ENCODE measurements at regions not wholly inside any gene's neighbourhood (a gene's known extent, or its start where the extent isn't known, plus 50 kb on each side); places are given as distances from the start of the nearest gene placed in this dataset.

- Histone ChIP-seq H3K9me3 (no peaks in the 10 kb centered on the region), H3K4me1 (no peaks in the 10 kb centered on the region), H3K4me3 (no peak overlapping the region), H3K36me3 (no peaks in the 10 kb centered on the region), H3K27me3 (no peaks in the 10 kb centered on the region), H3K27ac (no peak overlapping the region)
- intact Hi-C loops (cut with DNase I; ENCODE audit: low total_unique reads), result no loop called here
- TF ChIP-seq CTCF (IDR thresholded peaks at IDR 0.05) (no peak), POLR2A (IDR thresholded peaks at IDR 0.05) (no peak)
- DNase-seq, result no peak
Observed at GRCh38 chr2:180523621-180524340, 456.6 kb upstream of the UBE2E3 start.

- Histone ChIP-seq H3K9me3 (no peaks in the 10 kb centered on the region), H3K27me3 (no peaks in the 10 kb centered on the region), H3K27ac (no peak overlapping the region), H3K4me1 (no peaks in the 10 kb centered on the region), H3K4me3 (no peak overlapping the region), H3K36me3 (no peaks in the 10 kb centered on the region)
- intact Hi-C loops (cut with DNase I; ENCODE audit: low total_unique reads), result no loop called here
- no peak for DNase-seq
- no peak for TF ChIP-seq CTCF (IDR thresholded peaks at IDR 0.05)
- no peak for TF ChIP-seq POLR2A (IDR thresholded peaks at IDR 0.05)
Observed at GRCh38 chr2:180520921-180521581, 459.4 kb upstream of the UBE2E3 start.

DNA sequence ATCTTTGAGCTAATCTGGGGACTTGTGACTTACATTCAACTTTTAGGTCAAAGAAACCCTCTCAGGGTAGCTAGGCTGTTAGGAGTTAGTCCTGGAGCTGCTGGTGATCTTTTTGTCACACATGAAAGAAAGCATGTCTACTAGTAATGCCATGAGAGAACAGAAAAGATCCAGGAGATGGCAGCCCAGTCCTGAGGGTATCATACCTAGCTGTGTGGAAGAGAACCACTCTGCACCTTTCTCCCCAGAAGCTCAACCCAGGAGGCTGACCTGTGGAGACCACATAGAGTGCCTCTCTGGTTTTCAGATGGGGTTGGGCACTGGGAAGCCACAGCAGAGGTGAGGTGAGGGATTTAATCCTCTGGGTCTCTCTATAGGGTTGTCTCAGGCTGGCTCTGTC is 460.2 kb upstream of the UBE2E3 start:
- no peak overlapping the region for H3K27ac ChIP-seq
- intact Hi-C loops (cut with DNase I; ENCODE audit: low total_unique reads), result no loop called here
- no peak for DNase-seq
- no peaks in the 10 kb centered on the region for H3K36me3 ChIP-seq
- H3K27me3 ChIP-seq, result no peaks in the 10 kb centered on the region
- H3K4me3 ChIP-seq, result no peak overlapping the region
- H3K9me3 ChIP-seq, result no peaks in the 10 kb centered on the region
- no peak for TF ChIP-seq POLR2A (IDR thresholded peaks at IDR 0.05)
- TF ChIP-seq CTCF (IDR thresholded peaks at IDR 0.05), result no peak
- H3K4me1 ChIP-seq, result no peaks in the 10 kb centered on the region

DNA sequence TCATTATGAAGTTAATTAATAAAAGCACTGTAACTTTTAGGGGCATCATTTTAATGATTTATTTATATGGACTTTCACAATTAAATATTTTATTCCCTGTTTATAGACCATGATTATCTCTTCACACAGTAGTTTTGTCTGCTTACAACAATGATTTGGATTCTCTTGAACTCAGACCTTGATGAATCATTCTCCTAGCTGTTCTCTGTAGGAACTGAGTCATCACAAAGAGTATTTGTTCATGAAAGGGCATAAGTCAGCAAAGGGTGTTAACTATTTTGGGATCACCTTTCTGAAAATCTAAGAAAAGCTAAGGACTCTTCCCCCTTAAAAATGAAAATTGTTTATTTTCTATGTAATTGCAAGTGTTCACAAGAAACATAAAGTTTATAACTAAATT is 461.1 kb upstream of the UBE2E3 start:
- no peaks in the 10 kb centered on the region for H3K36me3 ChIP-seq
- H3K4me3 ChIP-seq, result no peak overlapping the region
- no peaks in the 10 kb centered on the region for H3K4me1 ChIP-seq
- intact Hi-C loops (cut with DNase I; ENCODE audit: low total_unique reads), result no loop called here
- TF ChIP-seq CTCF (IDR thresholded peaks at IDR 0.05) (no peak), POLR2A (IDR thresholded peaks at IDR 0.05) (no peak)
- DNase-seq, result no peak
- no peak overlapping the region for H3K27ac ChIP-seq
- no peaks in the 10 kb centered on the region for H3K9me3 ChIP-seq
- no peaks in the 10 kb centered on the region for H3K27me3 ChIP-seq

DNA sequence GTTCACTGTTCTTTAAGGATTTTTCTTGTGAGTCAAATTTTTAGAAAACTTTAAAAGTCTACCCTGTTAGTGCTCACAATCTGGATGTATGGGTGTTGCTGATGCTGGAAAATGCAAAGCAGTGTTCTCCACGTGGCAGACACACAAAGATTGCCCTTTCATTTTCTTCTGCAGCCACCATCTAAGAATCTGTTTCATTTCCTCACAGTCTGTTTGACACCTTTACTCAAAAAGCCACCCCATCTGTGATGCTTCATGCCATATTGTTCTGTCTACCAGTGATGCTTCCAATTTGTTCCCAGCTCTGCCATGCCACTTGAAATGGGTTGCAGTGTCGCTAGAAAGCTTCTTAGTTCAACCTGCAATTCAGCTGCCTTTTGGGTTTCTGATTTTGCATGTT is 464.2 kb upstream of the UBE2E3 start:
- H3K4me3 ChIP-seq, result no peak overlapping the region
- no peak for DNase-seq
- no peaks in the 10 kb centered on the region for H3K4me1 ChIP-seq
- intact Hi-C loops (cut with DNase I; ENCODE audit: low total_unique reads), result no loop called here
- H3K27ac ChIP-seq, result no peak overlapping the region
- H3K36me3 ChIP-seq, result no peaks in the 10 kb centered on the region
- no peaks in the 10 kb centered on the region for H3K9me3 ChIP-seq
- no peaks in the 10 kb centered on the region for H3K27me3 ChIP-seq
- TF ChIP-seq CTCF (IDR thresholded peaks at IDR 0.05), result no peak
- no peak for TF ChIP-seq POLR2A (IDR thresholded peaks at IDR 0.05)
